ENCODE measurements at regions not wholly inside any gene's neighbourhood (a gene's known extent, or its start where the extent isn't known, plus 50 kb on each side); places are given as distances from the start of the nearest gene placed in this dataset.

DNA sequence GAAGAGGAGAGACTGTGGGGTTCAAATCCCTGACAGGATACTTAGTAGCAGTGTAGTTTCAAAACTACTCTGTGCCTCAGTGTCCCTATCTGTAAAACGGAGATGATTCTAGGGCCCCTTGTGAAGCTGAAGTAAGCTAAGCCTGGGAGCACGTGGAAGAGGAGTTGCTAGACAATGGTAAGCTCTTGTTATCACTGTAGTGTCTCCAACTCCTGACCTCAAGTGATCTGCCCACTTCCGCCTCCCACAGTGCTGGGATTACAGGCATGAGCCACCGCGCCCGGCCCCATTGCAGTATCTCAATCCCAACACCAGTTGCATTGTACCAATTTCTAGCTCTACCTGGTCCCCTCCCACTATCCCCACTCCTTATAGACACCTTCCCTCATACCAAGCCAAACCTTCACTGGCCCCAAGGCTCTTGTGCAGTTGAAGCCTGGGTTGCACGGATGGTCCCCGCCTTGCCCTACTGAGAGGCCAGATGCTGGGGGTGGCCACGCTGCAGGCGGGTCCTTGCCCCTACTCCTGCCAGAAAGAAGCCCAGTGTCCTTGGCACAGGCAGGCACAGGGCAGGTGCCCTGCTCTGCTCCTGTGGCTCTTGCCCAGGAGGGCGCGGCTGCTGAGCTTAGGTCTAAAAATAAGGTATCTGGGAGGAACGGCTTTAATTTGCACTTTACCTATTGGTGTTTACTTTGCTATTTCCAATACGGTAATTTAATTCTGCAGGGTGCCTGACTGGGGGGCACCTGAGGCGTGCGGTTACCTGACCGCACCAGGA lies 118.1 kb downstream of the VEGFA start:
- Histone ChIP-seq H2BK120ac (ENCODE audit: insufficient read depth, low read length, poor library complexity) (no peak overlapping the region), H3K9ac (ENCODE audit: low read length) (no peak overlapping the region), H2BK12ac (ENCODE audit: low read length) (no peak overlapping the region), H3K18ac (ENCODE audit: low read length) (no peak overlapping the region), H3K4ac (ENCODE audit: low read depth, low read length) (no peak overlapping the region), H3K14ac (ENCODE audit: low read length) (no peak overlapping the region), H3K4me1 (ENCODE audit: control insufficient read depth in 1 of 2, insufficient read depth in 2 of 2, low read length in 2 of 2) (no peaks in the 10 kb centered on the region), H3K23ac (ENCODE audit: low read length) (no peak overlapping the region), H3K4me3 (ENCODE audit: low read depth, low read length) (no peak overlapping the region), H3K27me3 (ENCODE audit: insufficient read depth, low read length) (no peaks in the 10 kb centered on the region), H2AFZ (ENCODE audit: insufficient read depth, low read length, poor library complexity) (no peak overlapping the region), H2BK5ac (ENCODE audit: low read depth, low read length, poor library complexity) (no peak overlapping the region), H4K8ac (ENCODE audit: low read depth, low read length) (no peak overlapping the region), H3K9me3 (ENCODE audit: insufficient read depth, low read depth, low read length) (no peaks in the 10 kb centered on the region), H3K4me2 (ENCODE audit: low read length) (no peak overlapping the region), H3K79me2 (ENCODE audit: control insufficient read depth, insufficient read depth, low read length, poor library complexity) (no peaks in the 10 kb centered on the region), H2AK5ac (ENCODE audit: low read length) (no peak overlapping the region), H3K79me1 (ENCODE audit: low read length) (no peaks in the 10 kb centered on the region), H3K27ac (ENCODE audit: low read depth, low read length) (no peak overlapping the region), H4K91ac (ENCODE audit: low read depth, low read length) (no peak overlapping the region), H3K36me3 (ENCODE audit: control insufficient read depth in 1 of 2, insufficient read depth in 2 of 2, low read length in 2 of 2) (no peaks in the 10 kb centered on the region), H4K12ac (ENCODE audit: low read depth, low read length) (no peak overlapping the region)
- DNase-seq = no peak
- WGBS (ENCODE audit: extremely low coverage, insufficient coverage, insufficient read length) = no CpG with 5 or more reads among the region's 17 CpGs

GRCh38 chr6:43887340-43887858 lies 117.4 kb downstream of the VEGFA start:
- H2AK5ac ChIP-seq (ENCODE audit: low read length) = no peak overlapping the region
- H3K4ac ChIP-seq (ENCODE audit: low read depth, low read length) = no peak overlapping the region
- no peak overlapping the region for H3K14ac ChIP-seq (ENCODE audit: low read length)
- H3K36me3 ChIP-seq (ENCODE audit: control insufficient read depth in 1 of 2, insufficient read depth in 2 of 2, low read length in 2 of 2) = no peaks in the 10 kb centered on the region
- no peaks in the 10 kb centered on the region for H3K79me1 ChIP-seq (ENCODE audit: low read length)
- DNase-seq = no peak
- H3K27ac ChIP-seq (ENCODE audit: low read depth, low read length) = no peak overlapping the region
- H2AFZ ChIP-seq (ENCODE audit: insufficient read depth, low read length, poor library complexity) = no peak overlapping the region
- no peak overlapping the region for H3K4me2 ChIP-seq (ENCODE audit: low read length)
- H2BK12ac ChIP-seq (ENCODE audit: low read length) = no peak overlapping the region
- H3K4me1 ChIP-seq (ENCODE audit: control insufficient read depth in 1 of 2, insufficient read depth in 2 of 2, low read length in 2 of 2) = no peaks in the 10 kb centered on the region
- no peak overlapping the region for H3K9ac ChIP-seq (ENCODE audit: low read length)
- H2BK5ac ChIP-seq (ENCODE audit: low read depth, low read length, poor library complexity) = no peak overlapping the region
- H3K4me3 ChIP-seq (ENCODE audit: low read depth, low read length) = no peak overlapping the region
- no peaks in the 10 kb centered on the region for H3K79me2 ChIP-seq (ENCODE audit: control insufficient read depth, insufficient read depth, low read length, poor library complexity)
- no CpG with 5 or more reads among the region's 12 CpGs for WGBS (ENCODE audit: extremely low coverage, insufficient coverage, insufficient read length)
- H3K9me3 ChIP-seq (ENCODE audit: insufficient read depth, low read depth, low read length) = no peaks in the 10 kb centered on the region
- H3K27me3 ChIP-seq (ENCODE audit: insufficient read depth, low read length) = no peaks in the 10 kb centered on the region
- no peak overlapping the region for H4K12ac ChIP-seq (ENCODE audit: low read depth, low read length)
- H4K8ac ChIP-seq (ENCODE audit: low read depth, low read length) = no peak overlapping the region
- no peak overlapping the region for H3K18ac ChIP-seq (ENCODE audit: low read length)
- H4K91ac ChIP-seq (ENCODE audit: low read depth, low read length) = no peak overlapping the region
- no peak overlapping the region for H3K23ac ChIP-seq (ENCODE audit: low read length)
- no peak overlapping the region for H2BK120ac ChIP-seq (ENCODE audit: insufficient read depth, low read length, poor library complexity)

GRCh38 chr6:43886717-43887339 lies 116.8 kb downstream of the VEGFA start:
- no peak overlapping the region for H4K91ac ChIP-seq (ENCODE audit: low read depth, low read length)
- no peaks in the 10 kb centered on the region for H3K79me2 ChIP-seq (ENCODE audit: control insufficient read depth, insufficient read depth, low read length, poor library complexity)
- no peaks in the 10 kb centered on the region for H3K27me3 ChIP-seq (ENCODE audit: insufficient read depth, low read length)
- H3K4me3 ChIP-seq (ENCODE audit: low read depth, low read length) = no peak overlapping the region
- no peak overlapping the region for H3K9ac ChIP-seq (ENCODE audit: low read length)
- no peak overlapping the region for H2AFZ ChIP-seq (ENCODE audit: insufficient read depth, low read length, poor library complexity)
- H3K79me1 ChIP-seq (ENCODE audit: low read length) = no peaks in the 10 kb centered on the region
- H3K4me1 ChIP-seq (ENCODE audit: control insufficient read depth in 1 of 2, insufficient read depth in 2 of 2, low read length in 2 of 2) = no peaks in the 10 kb centered on the region
- DNase-seq = no peak
- no peak overlapping the region for H3K4ac ChIP-seq (ENCODE audit: low read depth, low read length)
- no peak overlapping the region for H4K12ac ChIP-seq (ENCODE audit: low read depth, low read length)
- no peak overlapping the region for H3K27ac ChIP-seq (ENCODE audit: low read depth, low read length)
- no CpG with 5 or more reads among the region's 7 CpGs for WGBS (ENCODE audit: extremely low coverage, insufficient coverage, insufficient read length)
- H3K14ac ChIP-seq (ENCODE audit: low read length) = no peak overlapping the region
- H3K18ac ChIP-seq (ENCODE audit: low read length) = no peak overlapping the region
- H2BK5ac ChIP-seq (ENCODE audit: low read depth, low read length, poor library complexity) = no peak overlapping the region
- H2BK120ac ChIP-seq (ENCODE audit: insufficient read depth, low read length, poor library complexity) = no peak overlapping the region
- no peak overlapping the region for H3K4me2 ChIP-seq (ENCODE audit: low read length)
- H3K9me3 ChIP-seq (ENCODE audit: insufficient read depth, low read depth, low read length) = no peaks in the 10 kb centered on the region
- H3K36me3 ChIP-seq (ENCODE audit: control insufficient read depth in 1 of 2, insufficient read depth in 2 of 2, low read length in 2 of 2) = no peaks in the 10 kb centered on the region
- H4K8ac ChIP-seq (ENCODE audit: low read depth, low read length) = no peak overlapping the region
- H2AK5ac ChIP-seq (ENCODE audit: low read length) = no peak overlapping the region
- no peak overlapping the region for H3K23ac ChIP-seq (ENCODE audit: low read length)
- no peak overlapping the region for H2BK12ac ChIP-seq (ENCODE audit: low read length)

DNA sequence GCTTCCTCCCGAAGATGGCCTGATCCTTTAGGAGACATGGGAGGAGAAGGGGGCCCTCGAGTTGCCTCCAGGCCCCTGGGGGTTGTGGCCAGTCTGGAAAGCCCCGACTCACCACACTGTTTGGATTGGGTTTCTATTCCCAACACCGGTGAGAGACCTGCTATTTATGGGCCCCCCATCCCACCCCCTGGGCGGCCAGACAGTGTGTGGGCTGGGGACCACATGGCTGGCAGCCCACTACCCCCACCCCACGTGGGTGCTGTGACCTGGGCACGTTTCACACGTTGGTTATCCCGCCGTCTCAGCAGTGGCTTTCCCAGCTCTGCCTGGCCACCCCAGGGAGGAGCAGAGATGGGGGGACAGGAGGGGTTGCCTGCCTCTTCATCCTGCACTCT lies 116.1 kb downstream of the VEGFA start:
- no peak overlapping the region for H4K12ac ChIP-seq (ENCODE audit: low read depth, low read length)
- H3K23ac ChIP-seq (ENCODE audit: low read length) = no peak overlapping the region
- no peak overlapping the region for H3K4me2 ChIP-seq (ENCODE audit: low read length)
- no peak overlapping the region for H2AFZ ChIP-seq (ENCODE audit: insufficient read depth, low read length, poor library complexity)
- H3K14ac ChIP-seq (ENCODE audit: low read length) = no peak overlapping the region
- no peak overlapping the region for H4K91ac ChIP-seq (ENCODE audit: low read depth, low read length)
- no peak overlapping the region for H2BK12ac ChIP-seq (ENCODE audit: low read length)
- H3K9ac ChIP-seq (ENCODE audit: low read length) = no peak overlapping the region
- H3K4me1 ChIP-seq (ENCODE audit: control insufficient read depth in 1 of 2, insufficient read depth in 2 of 2, low read length in 2 of 2) = no peaks in the 10 kb centered on the region
- H3K79me2 ChIP-seq (ENCODE audit: control insufficient read depth, insufficient read depth, low read length, poor library complexity) = no peaks in the 10 kb centered on the region
- no peak overlapping the region for H3K4ac ChIP-seq (ENCODE audit: low read depth, low read length)
- DNase-seq = no peak
- no peak overlapping the region for H3K18ac ChIP-seq (ENCODE audit: low read length)
- no peak overlapping the region for H2BK120ac ChIP-seq (ENCODE audit: insufficient read depth, low read length, poor library complexity)
- H3K79me1 ChIP-seq (ENCODE audit: low read length) = no peaks in the 10 kb centered on the region
- WGBS (ENCODE audit: extremely low coverage, insufficient coverage, insufficient read length) = no CpG with 5 or more reads among the region's 10 CpGs
- no peak overlapping the region for H4K8ac ChIP-seq (ENCODE audit: low read depth, low read length)
- no peaks in the 10 kb centered on the region for H3K27me3 ChIP-seq (ENCODE audit: insufficient read depth, low read length)
- no peak overlapping the region for H3K27ac ChIP-seq (ENCODE audit: low read depth, low read length)
- no peak overlapping the region for H2AK5ac ChIP-seq (ENCODE audit: low read length)
- no peaks in the 10 kb centered on the region for H3K36me3 ChIP-seq (ENCODE audit: control insufficient read depth in 1 of 2, insufficient read depth in 2 of 2, low read length in 2 of 2)
- no peaks in the 10 kb centered on the region for H3K9me3 ChIP-seq (ENCODE audit: insufficient read depth, low read depth, low read length)
- H2BK5ac ChIP-seq (ENCODE audit: low read depth, low read length, poor library complexity) = no peak overlapping the region
- H3K4me3 ChIP-seq (ENCODE audit: low read depth, low read length) = no peak overlapping the region

All from trophoblast cell (in vitro differentiated cells and primary cell).